H1 (cell line): ENCODE measurements at regions not wholly inside any gene's neighbourhood (a gene's known extent, or its start where the extent isn't known, plus 50 kb on each side); places are given as distances from the start of the nearest gene placed in this dataset.

Experiments used
- CTCF ChIA-PET: fragments of 300-600 bp; sonication (Branson Sonifier 250); formaldehyde crosslinking; loops from one replicate; lab custom pipeline; 2021; ENCODE audit not compliant: partially characterized antibody; lab: Charles Lee
- POLR2A ChIA-PET: fragments of 300-600 bp; sonication (Branson Sonifier 250); formaldehyde crosslinking; loops from one replicate; lab custom pipeline; 2021; ENCODE audit warnings: inconsistent platforms; ENCODE audit not compliant: partially characterized antibody; lab: Charles Lee
- DNase-seq, 2 experiments: peaks; one replicate each; pipeline versions ENCODE4 v3.0.0 to v3.0.0-alpha.2; 2010 to 2022; ENCODE audit warnings: low spot score in 2 of 2, low read depth in 1 of 2, mixed read lengths in 1 of 2
- FAIRE-seq: peaks from 2 replicates; lab custom pipeline; 2011; peaks lifted over from hg19 to GRCh38; lab: Jason Lieb, UNC
- H2AFZ ChIP-seq: 2 replicates; pipeline ENCODE4 v1.8.1; 2012; ENCODE audit warnings: low read length, inconsistent platforms
- H2AK5ac ChIP-seq: 2 replicates; pipeline ENCODE4 v1.6.1; 2013; ENCODE audit warnings: low read depth, low read length
- H2BK120ac ChIP-seq: replicated peaks from 2 replicates; pipeline ENCODE3; 2013; ENCODE audit warnings: low read depth, low read length, inconsistent platforms
- H2BK12ac ChIP-seq: 2 replicates; pipeline ENCODE4 v1.6.1; 2013; ENCODE audit warnings: low read depth, low read length
- H2BK15ac ChIP-seq: 2 replicates; pipeline ENCODE4 v1.6.1; 2013; ENCODE audit warnings: low read length
- H2BK20ac ChIP-seq: 2 replicates; pipeline ENCODE4 v1.6.1; 2013; ENCODE audit warnings: low read length
- H2BK5ac ChIP-seq: 2 replicates; pipeline ENCODE4 v1.6.1; 2013; ENCODE audit warnings: low read depth, low read length
- H3K14ac ChIP-seq: 2 replicates; pipeline ENCODE4 v1.6.1; 2013; ENCODE audit warnings: inconsistent platforms; ENCODE audit not compliant: insufficient read length
- H3K18ac ChIP-seq: 2 replicates; pipeline ENCODE4 v1.6.1; 2013; ENCODE audit warnings: low read length; ENCODE audit errors: extremely low read depth
- H3K23ac ChIP-seq: 2 replicates; pipeline ENCODE4 v1.6.1; 2013; ENCODE audit warnings: inconsistent platforms; ENCODE audit not compliant: insufficient read length
- H3K23me2 ChIP-seq: 2 replicates; pipeline ENCODE4 v1.6.1; 2013; ENCODE audit warnings: low read depth, low read length
- H3K27ac ChIP-seq: 2 replicates; pipeline ENCODE4 v1.6.1; 2011; ENCODE audit warnings: low read depth, low read length, inconsistent platforms
- H3K27me3 ChIP-seq, 4 experiments: replicated peaks in 1 of 4; 1 replicate in 1 of 4; 2 replicates in 3 of 4; pipeline versions ENCODE4 v1.6.1 to v1.8.1; 2011 to 2013; ENCODE audit warnings: low read length in 3 of 4, mild to moderate bottlenecking in 3 of 4, inconsistent platforms in 2 of 4, mixed read lengths in 2 of 4, moderate library complexity in 1 of 4; ENCODE audit not compliant: control insufficient read depth in 3 of 4, insufficient read depth in 3 of 4; ENCODE audit errors: extremely low read depth in 1 of 4
- H3K36me3 ChIP-seq, 4 experiments: 2 replicates each; pipeline versions ENCODE4 v1.6.1 to v1.8.1; 2011 to 2013; ENCODE audit warnings: mild to moderate bottlenecking in 4 of 4, low read length in 3 of 4, moderate library complexity in 2 of 4, control low read depth in 1 of 4, inconsistent platforms in 1 of 4; ENCODE audit not compliant: insufficient read depth in 4 of 4, control insufficient read depth in 2 of 4
- H3K4ac ChIP-seq: replicated peaks from 2 replicates; pipeline ENCODE3; 2013; ENCODE audit warnings: low read length, low read depth, mixed read lengths, inconsistent platforms; ENCODE audit not compliant: insufficient read length
- H3K4me1 ChIP-seq, 4 experiments: replicated peaks in 1 of 4; 1 replicate in 1 of 4; 2 replicates in 3 of 4; pipeline versions ENCODE4 v1.6.1 to v1.8.1; 2011 to 2013; ENCODE audit warnings: low read length in 3 of 4, inconsistent platforms in 2 of 4, mixed read lengths in 1 of 4; ENCODE audit not compliant: insufficient read depth in 4 of 4, control insufficient read depth in 3 of 4
- H3K4me2 ChIP-seq, 2 experiments: 2 replicates each; pipeline versions ENCODE4 v1.6.1 to v1.8.1; 2011 to 2013; ENCODE audit warnings: low read depth in 2 of 2, low read length in 2 of 2, control low read depth in 1 of 2, inconsistent platforms in 1 of 2, mild to moderate bottlenecking in 1 of 2; ENCODE audit not compliant: insufficient read depth in 1 of 2
- H3K4me3 ChIP-seq, 4 experiments: fragments of 200-600, 300-600 bp in 1 of 4; sonication (generic), shearing (Covaris generic), sonication (Bioruptor Twin) in 1 of 4; 2 replicates each; pipeline versions ENCODE4 v1.5.1 to v1.8.1; 2011 to 2016; ENCODE audit warnings: low read length in 4 of 4, low read depth in 3 of 4, control low read depth in 2 of 4, inconsistent platforms in 2 of 4, mild to moderate bottlenecking in 2 of 4, mixed read lengths in 1 of 4, moderate library complexity in 1 of 4; ENCODE audit not compliant: insufficient read depth in 2 of 4; ENCODE audit errors: extremely low read depth in 1 of 4
- H3K56ac ChIP-seq: replicated peaks from 2 replicates; pipeline ENCODE3; 2013; ENCODE audit warnings: low read depth, mild to moderate bottlenecking, mixed read lengths, low read length, inconsistent platforms; ENCODE audit not compliant: insufficient read length
- H3K79me1 ChIP-seq: 2 replicates; pipeline ENCODE4 v1.6.1; 2013; ENCODE audit warnings: low read depth, low read length, control low read depth
- H3K79me2 ChIP-seq, 2 experiments: 2 replicates each; pipeline versions ENCODE4 v1.6.1 to v1.8.1; 2012 to 2013; ENCODE audit warnings: low read length in 2 of 2, mild to moderate bottlenecking in 2 of 2, inconsistent platforms in 1 of 2; ENCODE audit not compliant: insufficient read depth in 2 of 2, control insufficient read depth in 1 of 2
- H3K9ac ChIP-seq, 4 experiments: replicated peaks in 1 of 4; 1 replicate in 1 of 4; 2 replicates in 3 of 4; pipeline versions ENCODE4 v1.6.1 to v1.8.1; 2011 to 2013; ENCODE audit warnings: low read depth in 3 of 4, low read length in 3 of 4, control low read depth in 2 of 4, mild to moderate bottlenecking in 2 of 4, moderate library complexity in 2 of 4, inconsistent platforms in 1 of 4; ENCODE audit errors: extremely low read depth in 1 of 4
- H3K9me3 ChIP-seq, 2 experiments: 2 replicates each; pipeline versions ENCODE4 v1.6.1 to v1.8.1; 2012 to 2013; ENCODE audit warnings: mild to moderate bottlenecking in 2 of 2, moderate library complexity in 2 of 2, control low read depth in 1 of 2, inconsistent platforms in 1 of 2, low read depth in 1 of 2, low read length in 1 of 2, mixed read lengths in 1 of 2; ENCODE audit not compliant: insufficient read depth in 2 of 2
- H4K20me1 ChIP-seq, 2 experiments: replicated peaks in 1 of 2; 2 replicates each; pipeline versions ENCODE3 to v1.8.1; 2011 to 2013; ENCODE audit warnings: inconsistent platforms in 2 of 2, low read length in 2 of 2, mild to moderate bottlenecking in 1 of 2; ENCODE audit not compliant: insufficient read depth in 2 of 2, control insufficient read depth in 1 of 2
- H4K5ac ChIP-seq: 2 replicates; pipeline ENCODE4 v1.6.1; 2013; ENCODE audit warnings: low read length, low read depth, mixed read lengths, inconsistent platforms; ENCODE audit not compliant: insufficient read length
- H4K8ac ChIP-seq: 2 replicates; pipeline ENCODE4 v1.8.0; 2013; ENCODE audit warnings: mild to moderate bottlenecking, moderate library complexity, low read length, inconsistent platforms; ENCODE audit not compliant: insufficient read depth; ENCODE audit errors: extremely low read depth
- H4K91ac ChIP-seq: replicated peaks from 2 replicates; pipeline ENCODE3; 2013; ENCODE audit warnings: low read length, mixed read lengths, inconsistent platforms; ENCODE audit not compliant: insufficient read length
- CHD1 ChIP-seq: IDR thresholded peaks from 2 replicates; pipeline ENCODE4 v1.6.1; 2012; ENCODE audit warnings: low read depth, low read length, improper control_type of control experiment
- EZH2 ChIP-seq: fragments of 200-600 bp; sonication (generic); IDR thresholded peaks from 2 replicates; pipeline ENCODE4 v1.7.1; 2012; ENCODE audit warnings: low read depth, mild to moderate bottlenecking, moderate library complexity, low read length, inconsistent platforms; ENCODE audit not compliant: severe bottlenecking
- RXRA ChIP-seq: IDR thresholded peaks from 2 replicates; pipeline ENCODE4 v1.6.1; 2011; ENCODE audit warnings: low read depth, mild to moderate bottlenecking, low read length, moderate library complexity; ENCODE audit not compliant: insufficient read depth
- SIX5 ChIP-seq: IDR thresholded peaks from 2 replicates; pipeline ENCODE4 v1.6.1; 2011; ENCODE audit warnings: mild to moderate bottlenecking, low read depth, low read length
- WGBS, 2 experiments: shearing (Covaris generic) in 1 of 2; methylation state at CpG; one replicate each; pipeline versions ENCODE4 v1.1.6 to v1.1.7; 2013 to 2015; ENCODE audit warnings: low lambda C conversion rate in 2 of 2, mixed read lengths in 2 of 2, inconsistent platforms in 1 of 2, low coverage in 1 of 2, missing lambda C conversion rate in 1 of 2; ENCODE audit not compliant: insufficient replicate concordance in 2 of 2, insufficient coverage in 1 of 2, insufficient read length in 1 of 2; ENCODE audit errors: extremely low coverage in 1 of 2, missing lambda C conversion rate in 1 of 2; 5-methylcytosine and 5-hydroxymethylcytosine counted together

DNA sequence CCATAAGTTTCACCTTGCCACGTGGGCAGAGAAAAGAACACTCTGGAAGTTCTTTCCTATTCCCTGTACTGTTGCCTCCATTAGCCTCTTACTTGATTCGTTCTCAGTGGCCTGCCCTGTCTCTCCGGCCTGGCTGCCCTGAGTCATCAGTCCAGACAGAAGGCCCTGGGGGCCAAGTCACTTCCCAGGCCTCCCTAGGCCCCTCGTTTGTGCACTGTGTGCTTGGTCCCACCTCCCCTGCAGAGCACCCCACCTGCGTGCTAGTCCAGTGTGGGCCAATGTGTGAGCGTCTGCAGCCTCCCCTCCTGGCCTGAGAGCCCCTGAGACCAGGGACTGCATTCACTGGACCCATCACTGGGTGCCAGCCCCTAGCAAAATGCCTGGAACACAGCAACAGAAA is 191.2 kb upstream of the RREB1 start:
- CTCF ChIA-PET = interaction anchor here (0.9 to 1.3 kb wide), 2 partner anchors 181 to 222 kb away, joined by 3 to 4 read pairs; no protein-coding TSS in a partner anchor

More for the DNA sequence above, 191.2 kb upstream of the RREB1 start:
- no peak overlapping the region for H4K8ac ChIP-seq
- no peak overlapping the region for H3K56ac ChIP-seq
- no peak overlapping the region for H2BK120ac ChIP-seq
- H2BK20ac ChIP-seq = no peak overlapping the region
- no peaks in the 10 kb centered on the region for H3K79me2 ChIP-seq
- no peak overlapping the region for H2AK5ac ChIP-seq
- no peak for TF ChIP-seq EZH2
- no peak for TF ChIP-seq SIX5
- TF ChIP-seq CHD1 = no peak
- TF ChIP-seq RXRA = no peak
- H3K14ac ChIP-seq = no peak overlapping the region
- no peak overlapping the region for H3K18ac ChIP-seq
- no peaks in the 10 kb centered on the region for H3K27me3 ChIP-seq
- H3K4me3 ChIP-seq = no peak overlapping the region
- no peaks in the 10 kb centered on the region for H3K23me2 ChIP-seq
- no peak overlapping the region for H3K4ac ChIP-seq
- H3K36me3 ChIP-seq = no peaks in the 10 kb centered on the region
- 92% methylated on average over 6 of the region's 6 CpGs; no CpG with 5 or more reads in 1 of the 2 experiments for WGBS, 2 experiments
- DNase-seq (no peak), FAIRE-seq (no peak)
- no peak overlapping the region for H3K4me2 ChIP-seq
- no peak overlapping the region for H4K91ac ChIP-seq
- no peak overlapping the region for H4K5ac ChIP-seq
- H3K9me3 ChIP-seq = no peaks in the 10 kb centered on the region
- no peak overlapping the region for H3K23ac ChIP-seq
- no peaks in the 10 kb centered on the region for H3K79me1 ChIP-seq
- no peaks in the 10 kb centered on the region for H4K20me1 ChIP-seq
- no peak overlapping the region for H2AFZ ChIP-seq
- H2BK12ac ChIP-seq = no peak overlapping the region
- POLR2A ChIA-PET = no interaction called here
- H3K9ac ChIP-seq = no peak overlapping the region
- H2BK15ac ChIP-seq = no peak overlapping the region
- no peaks in the 10 kb centered on the region; a peak in 1 of 7 replicates for H3K4me1 ChIP-seq
- H3K27ac ChIP-seq = no peak overlapping the region
- H2BK5ac ChIP-seq = no peak overlapping the region
